Left ventricle myocardium superior (tissue), 1 donor: ENCODE measurements at regions not wholly inside any gene's neighbourhood (a gene's known extent, or its start where the extent isn't known, plus 50 kb on each side); places are given as distances from the start of the nearest gene placed in this dataset.

Source experiments
- ATAC-seq: fragments of 200-7000 bp; cut with Tn5 transposase; one replicate; pipeline ENCODE4 v1.9.1; 2020; ENCODE audit warnings: mild to moderate bottlenecking, moderate library complexity
- DNase-seq: peaks from one replicate; pipeline ENCODE4 v3.0.0-alpha.2; 2020
- intact Hi-C: fragments of 100-400 bp; cut with micrococcal nuclease; formaldehyde crosslinking; loops from one replicate; pipeline ENCODE4 v1.11.0; 2022
- donor health status: DM: no; HTN: yes; CAD: no; lungs with severe emphysema.

DNA sequence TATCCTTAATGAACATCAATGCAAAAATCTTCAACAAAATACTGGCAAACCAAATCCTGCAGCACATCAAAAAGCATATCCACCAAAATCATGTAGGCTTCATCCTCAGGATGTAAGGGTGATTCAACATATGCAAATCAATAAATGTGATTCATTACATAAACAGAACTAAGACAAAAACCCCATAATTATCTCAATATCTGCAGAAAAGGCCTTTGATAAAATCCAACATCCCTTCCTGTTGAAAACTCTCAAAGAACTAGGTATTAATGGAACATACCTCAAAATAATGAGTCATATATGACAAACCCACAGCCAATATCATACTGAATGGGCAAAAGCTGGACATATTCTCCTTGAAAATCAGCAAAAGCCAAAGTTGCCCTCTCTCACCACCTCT is 54.6 kb upstream of the DEPDC1 start:
- intact Hi-C loops, result no loop called here
- DNase-seq, result no peak
- ATAC-seq, result no peak

- no peak for ATAC-seq
- intact Hi-C loops, result no loop called here
- DNase-seq, result no peak
Observed at GRCh38 chr1:68558321-68559026, 61.6 kb upstream of the DEPDC1 start.

GRCh38 chr1:68565923-68566322 is 69.0 kb upstream of the DEPDC1 start:
- DNase-seq, result no peak
- intact Hi-C loops, result no loop called here
- no peak for ATAC-seq

DNA sequence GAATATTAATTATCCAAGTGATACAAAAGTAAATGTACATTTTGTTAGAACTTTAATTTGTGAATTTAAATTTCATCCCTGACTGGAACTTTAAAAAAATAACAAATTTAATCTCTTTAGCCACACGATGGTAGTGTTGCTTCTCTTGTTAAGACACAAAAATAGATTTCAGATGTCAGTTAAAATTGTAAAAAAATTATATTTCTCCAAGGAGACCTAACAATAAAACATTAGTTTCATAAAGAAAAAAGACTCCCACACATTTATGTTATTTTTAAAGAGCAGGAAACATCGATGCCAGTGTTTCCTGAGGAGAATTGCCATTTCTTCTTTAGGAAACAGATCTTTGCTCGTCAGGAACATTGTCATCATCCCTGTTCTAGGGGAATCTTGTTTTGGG is 74.0 kb upstream of the DEPDC1 start:
- intact Hi-C loops, result no loop called here
- ATAC-seq (no peak), DNase-seq (no peak)

DNA sequence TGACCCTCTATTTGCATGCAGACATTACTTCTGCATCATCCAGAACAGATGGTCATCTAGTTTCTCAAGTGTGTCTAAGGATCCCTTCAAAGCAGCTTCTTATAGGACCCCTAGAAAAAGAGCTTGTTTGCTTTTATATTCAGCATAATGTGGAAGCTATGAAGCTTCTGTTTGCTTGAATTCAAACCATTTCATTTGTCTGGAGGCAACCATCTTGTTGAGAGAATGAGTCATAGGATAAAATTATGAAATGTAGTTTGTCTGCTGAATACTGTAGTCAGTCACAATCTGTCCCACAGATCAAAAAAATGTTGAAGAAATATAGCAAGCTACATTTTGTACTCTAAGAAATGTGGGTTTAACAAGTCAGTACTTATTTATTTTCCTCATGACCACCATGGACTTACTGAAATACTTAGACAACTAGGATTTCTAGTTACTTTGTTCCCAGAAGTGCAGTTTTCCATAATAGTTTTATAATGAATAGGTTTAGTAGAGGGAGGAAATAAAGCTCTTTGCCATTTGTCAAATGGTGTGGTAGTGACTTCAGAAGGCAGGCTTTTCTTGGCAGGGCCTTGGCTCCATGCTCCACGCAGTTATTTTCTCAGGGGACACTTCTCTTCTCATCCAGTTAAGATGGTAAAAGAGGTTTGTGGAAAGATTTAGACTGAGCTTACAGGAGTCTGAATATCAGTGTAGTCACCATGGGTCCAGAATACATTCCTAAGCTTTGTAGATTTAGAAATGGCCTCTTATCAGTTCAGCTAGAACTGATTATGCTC is 74.8 kb upstream of the DEPDC1 start:
- DNase-seq (no peak), ATAC-seq (no peak)
- intact Hi-C loops, result no loop called here

DNA sequence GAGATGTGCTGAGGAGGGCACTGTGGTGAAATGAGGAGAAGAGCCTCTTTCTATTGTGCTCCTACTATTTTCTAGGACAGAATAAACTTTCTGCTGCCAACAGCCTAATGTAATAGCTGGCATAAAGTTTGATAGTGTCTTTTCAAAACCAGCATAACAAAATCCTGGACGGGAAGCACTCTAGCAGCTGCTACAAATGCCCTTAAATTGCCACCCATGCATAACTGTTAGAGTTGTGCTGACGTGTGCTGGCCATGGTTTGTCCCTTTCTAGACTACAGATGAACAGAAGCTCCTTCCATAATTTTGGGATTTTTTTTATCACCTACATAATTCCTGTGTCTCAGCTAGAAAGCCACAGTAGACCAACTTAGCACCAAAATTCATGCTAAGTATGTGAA is 88.5 kb upstream of the DEPDC1 start:
- intact Hi-C loops, result no loop called here
- no peak for ATAC-seq
- no peak for DNase-seq

DNA sequence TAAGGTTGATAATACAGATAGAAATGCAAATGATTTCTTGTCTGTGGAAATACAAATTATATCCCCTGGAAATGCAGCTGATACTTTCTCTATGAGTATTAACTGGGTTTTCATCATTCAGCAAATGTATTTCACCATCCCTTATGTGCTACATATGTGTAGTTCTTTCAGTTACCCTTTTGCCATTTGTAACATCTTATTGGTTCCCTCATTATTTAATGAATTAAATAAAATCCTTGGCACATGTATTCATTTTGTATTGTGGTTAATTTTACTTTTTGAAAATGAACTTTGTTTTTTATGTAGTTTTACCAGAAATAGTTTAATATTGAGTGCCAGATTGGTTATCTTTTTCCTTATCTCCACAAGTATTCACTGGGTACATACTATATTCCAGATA is 89.9 kb upstream of the DEPDC1 start:
- ATAC-seq (no peak), DNase-seq (no peak)
- intact Hi-C loops, result no loop called here

GRCh38 chr1:68588304-68588703 is 91.4 kb upstream of the DEPDC1 start:
- intact Hi-C loops, result no loop called here
- no peak for DNase-seq
- no peak for ATAC-seq

DNA sequence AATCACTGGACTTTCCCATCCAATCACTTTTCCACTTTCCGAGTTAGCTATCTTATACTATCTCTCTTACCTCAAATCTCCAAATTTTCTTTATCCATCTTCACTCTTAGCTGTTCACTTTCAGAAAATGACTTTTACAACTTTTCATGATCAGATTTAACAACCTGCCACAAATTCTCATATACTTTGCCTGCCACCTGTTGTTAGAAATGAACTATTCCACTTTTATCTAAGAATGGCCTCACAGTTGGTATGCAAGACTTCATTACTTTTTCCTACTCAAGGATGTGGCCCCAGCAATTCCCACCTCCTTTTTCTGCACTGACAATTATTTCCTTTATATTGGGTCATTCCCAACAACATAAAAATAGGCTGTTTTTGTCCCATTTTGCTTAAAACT is 93.6 kb upstream of the DEPDC1 start:
- no peak for DNase-seq
- ATAC-seq, result no peak
- intact Hi-C loops, result no loop called here

- intact Hi-C loops, result no loop called here
- DNase-seq, result no peak
- no peak for ATAC-seq
Observed at GRCh38 chr1:68594851-68595250, 98.0 kb upstream of the DEPDC1 start.

DNA sequence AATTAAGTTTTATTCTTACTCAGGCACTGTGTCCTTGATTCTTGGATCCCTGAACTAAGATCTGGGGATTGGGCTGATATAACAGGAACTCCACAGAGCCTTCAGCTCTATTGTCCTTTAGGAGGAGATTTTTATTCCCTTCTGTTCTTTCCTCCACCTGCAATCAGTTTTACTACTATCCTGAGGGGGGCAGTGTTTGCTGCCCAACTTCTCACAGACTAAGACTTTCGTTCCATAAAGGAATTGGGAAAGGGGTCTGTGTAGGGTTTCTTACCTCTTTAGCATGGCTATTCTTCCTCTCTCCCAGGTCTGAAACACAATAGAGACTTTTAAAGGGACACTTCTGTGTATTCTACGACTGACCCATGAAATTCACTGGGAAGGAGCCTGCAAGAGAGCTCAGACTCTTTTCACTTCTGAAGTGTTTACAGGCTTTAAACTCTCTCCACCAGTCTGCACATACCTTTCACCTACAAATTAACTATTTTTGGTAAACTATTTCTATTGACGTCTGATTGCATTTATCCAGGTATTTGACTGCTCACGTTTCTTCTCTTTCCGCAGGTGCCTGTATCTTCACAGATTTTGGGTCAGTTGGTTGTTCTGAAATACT is 103.3 kb upstream of the DEPDC1 start:
- no peak for DNase-seq
- ATAC-seq, result peak; percentile 41
- intact Hi-C loops, result no loop called here

DNA sequence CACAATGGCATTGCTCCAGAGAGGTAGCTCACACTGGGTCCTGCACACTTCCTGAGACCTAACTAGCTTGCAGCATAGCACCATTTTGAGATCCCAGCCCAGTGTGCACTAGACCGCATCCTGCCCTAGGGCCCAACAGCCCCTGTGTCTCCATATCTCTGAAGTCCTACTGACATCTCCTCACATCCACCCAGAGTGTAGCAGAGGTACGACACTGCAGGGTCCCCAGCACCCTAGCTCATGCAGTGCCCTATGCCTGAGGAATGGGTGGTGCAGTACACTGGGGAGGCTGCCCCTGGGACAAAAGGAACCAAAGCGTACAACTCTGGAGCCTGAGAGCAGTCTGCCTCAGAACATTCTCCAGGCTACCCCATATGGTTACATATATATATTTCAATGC is 111.4 kb upstream of the DEPDC1 start:
- DNase-seq (no peak), ATAC-seq (no peak)
- intact Hi-C loops, result no loop called here

DNA sequence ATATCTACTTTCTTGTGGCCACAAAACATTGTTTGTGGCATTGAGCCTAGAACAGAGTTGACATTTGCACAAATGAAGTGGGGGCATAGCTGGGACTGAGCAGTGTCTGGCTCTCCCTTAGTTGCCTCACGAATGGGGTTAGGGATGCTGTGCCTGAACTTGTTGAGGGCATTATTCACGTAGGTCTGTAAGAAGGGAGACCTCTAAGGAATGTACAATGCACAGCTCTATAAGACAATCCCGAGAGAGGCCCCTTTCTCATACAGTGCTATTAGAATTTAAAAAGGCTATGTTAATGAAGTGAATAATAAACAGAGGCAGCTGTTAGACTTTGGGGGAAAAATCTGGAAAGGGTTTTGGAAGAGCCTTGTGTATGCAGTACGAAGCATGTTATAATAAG is 118.4 kb upstream of the DEPDC1 start:
- no peak for DNase-seq
- no peak for ATAC-seq
- intact Hi-C loops, result no loop called here

DNA sequence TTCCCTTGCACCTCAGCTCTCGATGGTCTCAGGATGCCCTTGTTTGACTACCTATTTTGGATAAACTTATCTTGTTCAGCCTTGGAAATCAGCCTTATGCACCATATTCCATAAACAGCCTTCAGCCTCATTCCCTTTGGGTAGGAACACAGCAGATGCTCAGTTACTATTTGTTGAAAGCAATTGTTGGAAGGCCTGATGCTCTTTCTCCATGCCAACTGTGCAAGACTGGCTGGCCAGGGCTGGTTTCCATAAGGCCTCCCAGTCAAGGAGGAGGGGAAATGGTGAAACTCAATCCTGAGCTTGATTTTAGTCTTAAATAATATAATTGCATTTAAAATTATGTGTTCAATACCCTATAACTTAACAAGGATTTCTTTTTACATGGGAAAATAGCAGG is 121.1 kb upstream of the DEPDC1 start:
- no peak for DNase-seq
- ATAC-seq, result no peak
- intact Hi-C loops, result no loop called here

DNA sequence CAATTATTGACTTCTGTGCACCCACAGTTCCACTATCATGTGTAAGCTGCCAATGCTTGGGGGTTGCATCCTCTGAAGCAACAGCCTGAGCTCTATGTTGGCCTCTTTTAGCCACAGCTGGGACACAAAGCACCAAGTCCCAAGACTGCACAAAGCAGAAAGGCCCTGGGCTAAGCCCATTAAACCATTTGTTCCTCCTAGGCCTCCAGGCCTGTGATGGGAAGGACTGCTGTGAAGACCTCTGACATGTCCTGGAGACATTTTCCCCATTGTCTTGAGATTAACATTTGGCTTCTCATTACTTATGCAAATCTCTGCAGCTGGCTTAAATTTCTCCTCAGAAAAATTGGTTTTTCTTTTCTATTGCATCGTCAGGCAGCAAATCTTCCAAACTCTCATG is 123.7 kb upstream of the DEPDC1 start:
- ATAC-seq (no peak), DNase-seq (no peak)
- intact Hi-C loops, result no loop called here

DNA sequence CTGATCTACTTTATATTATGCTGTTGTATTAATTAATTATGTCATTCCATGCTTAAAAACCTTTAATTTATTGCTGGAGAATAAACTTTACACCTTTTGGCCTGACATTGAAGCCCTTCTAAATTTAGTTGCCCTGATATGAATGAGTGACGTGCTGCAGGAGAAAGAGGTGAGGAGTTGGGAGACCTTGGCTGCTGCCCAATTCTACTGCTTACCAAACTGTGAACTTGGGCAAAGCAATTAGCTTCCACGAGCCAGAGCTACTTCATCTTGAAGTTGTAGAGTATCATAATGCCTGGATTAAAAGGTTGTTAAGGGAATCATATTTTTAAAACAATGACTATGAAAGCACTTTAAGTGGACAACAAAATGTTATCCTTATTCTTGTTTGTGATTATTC is 126.8 kb upstream of the DEPDC1 start:
- intact Hi-C loops, result no loop called here
- peak; percentile 99 for ATAC-seq

DNA sequence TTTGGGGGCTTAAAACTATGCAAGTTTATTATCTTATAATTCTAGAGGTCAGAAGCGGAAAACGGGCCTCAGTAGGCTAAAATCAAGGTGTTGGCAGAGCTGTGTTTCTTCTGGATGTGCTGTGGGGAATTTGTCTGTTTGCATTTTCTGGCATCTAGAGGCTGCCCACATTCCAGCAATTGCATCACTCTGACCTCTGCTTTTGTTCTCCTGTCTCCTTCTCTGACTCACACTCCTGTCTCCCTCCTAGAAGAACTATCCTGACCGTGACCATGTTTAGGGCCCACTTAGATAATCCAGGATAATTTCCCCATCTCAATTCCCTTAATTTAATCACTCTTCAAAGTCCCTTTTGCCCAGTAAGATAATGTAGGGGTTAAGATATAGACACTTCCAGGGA is 127.4 kb upstream of the DEPDC1 start:
- intact Hi-C loops, result no loop called here
- DNase-seq (no peak), ATAC-seq (peak; percentile 89)

More for the DNA sequence above, 126.8 kb upstream of the DEPDC1 start:
- DNase-seq, result peak; percentile 61

GRCh38 chr1:68625624-68626023 is 128.7 kb upstream of the DEPDC1 start:
- intact Hi-C loops, result no loop called here
- ATAC-seq, result no peak
- no peak for DNase-seq

GRCh38 chr1:68633141-68633919 is 136.4 kb upstream of the DEPDC1 start:
- ATAC-seq, result no peak
- intact Hi-C loops, result no loop called here
- DNase-seq, result no peak

DNA sequence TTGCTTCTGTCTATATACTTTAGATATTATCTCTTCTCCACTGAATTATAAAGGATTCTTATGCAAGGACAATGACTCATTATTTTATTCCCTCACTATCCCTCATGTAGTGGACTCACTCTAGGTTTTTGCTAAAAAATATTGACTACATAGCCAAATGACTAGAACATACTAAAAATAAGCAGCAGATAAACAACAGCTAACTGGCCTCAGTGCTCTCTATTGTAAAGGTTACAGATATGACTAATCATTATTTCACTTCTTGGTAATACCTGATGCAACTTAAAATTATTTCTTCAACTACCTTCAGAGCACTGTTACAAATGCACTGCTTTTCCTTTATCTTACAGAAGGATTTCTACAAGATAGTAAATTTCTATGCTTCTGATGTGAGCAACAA is 147.6 kb upstream of the DEPDC1 start:
- intact Hi-C loops, result no loop called here
- DNase-seq (no peak), ATAC-seq (no peak)
